ENCODE measurements at regions not wholly inside any gene's neighbourhood (a gene's known extent, or its start where the extent isn't known, plus 50 kb on each side); places are given as distances from the start of the nearest gene placed in this dataset.
"Not testable (repeated sequence)": the region's sequence is repeated elsewhere in the genome, so short reads cannot be mapped to it uniquely, and the experiment has no call there.

DNA sequence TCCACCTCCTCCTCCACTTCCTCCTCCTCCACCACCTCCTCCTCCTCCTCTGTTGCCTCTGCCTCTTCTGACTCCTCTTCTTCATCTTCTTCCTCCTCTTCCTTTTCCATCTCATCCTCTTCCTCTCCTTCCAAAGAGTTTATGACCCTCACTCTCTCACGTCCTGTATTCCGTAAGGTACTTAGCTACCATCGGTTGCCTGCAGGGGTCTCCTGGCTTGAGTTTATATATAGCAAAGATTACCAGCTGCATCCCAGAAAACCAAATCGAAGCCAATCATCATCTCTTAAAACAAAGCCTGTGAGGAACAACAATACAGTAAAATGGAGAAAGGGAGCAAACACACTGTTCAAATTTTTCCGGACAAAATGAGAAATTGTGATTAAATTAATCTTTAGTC lies 317.4 kb downstream of the C3orf38 start:
- Histone ChIP-seq H3K9me3 (ENCODE audit: control insufficient read depth, low read depth, low read length) (no peaks in the 10 kb centered on the region), H3K4me3 (ENCODE audit: low read length) (no peak overlapping the region), H3K4me1 (ENCODE audit: control insufficient read depth, low read depth, low read length) (no peaks in the 10 kb centered on the region), H3K27me3 (ENCODE audit: control insufficient read depth, insufficient read depth, low read length) (no peaks in the 10 kb centered on the region), H3K36me3 (ENCODE audit: control insufficient read depth, low read depth, low read length) (no peaks in the 10 kb centered on the region), H3K27ac (ENCODE audit: low read length) (no peak overlapping the region), H3K9ac (ENCODE audit: low read length) (no peak overlapping the region)

DNA sequence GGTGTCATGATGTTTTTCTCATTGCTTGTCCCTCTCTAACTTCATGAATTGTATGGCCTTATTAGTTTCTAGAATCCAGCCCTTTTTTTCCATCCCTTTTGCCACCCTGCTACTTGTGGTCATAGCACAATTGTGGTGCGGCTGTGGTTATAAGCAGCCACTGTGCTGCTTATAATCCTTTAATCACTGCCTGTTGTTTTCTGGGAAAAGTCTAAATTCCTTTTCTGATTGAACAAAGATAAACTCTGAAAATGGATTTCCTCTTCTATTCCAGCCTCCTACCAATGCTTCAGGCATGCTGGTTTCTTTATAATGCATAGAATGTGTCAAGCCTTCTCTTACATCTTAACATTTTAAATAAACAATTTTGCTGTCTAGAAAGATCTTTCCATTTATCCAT lies 319.5 kb downstream of the C3orf38 start:
- H3K9me3 ChIP-seq (ENCODE audit: control insufficient read depth, low read depth, low read length): no peaks in the 10 kb centered on the region
- H3K4me1 ChIP-seq (ENCODE audit: control insufficient read depth, low read depth, low read length): no peaks in the 10 kb centered on the region
- no peak overlapping the region for H3K4me3 ChIP-seq (ENCODE audit: low read length)
- H3K27ac ChIP-seq (ENCODE audit: low read length): no peak overlapping the region
- H3K9ac ChIP-seq (ENCODE audit: low read length): no peak overlapping the region
- no peaks in the 10 kb centered on the region for H3K27me3 ChIP-seq (ENCODE audit: control insufficient read depth, insufficient read depth, low read length)
- no peaks in the 10 kb centered on the region for H3K36me3 ChIP-seq (ENCODE audit: control insufficient read depth, low read depth, low read length)

DNA sequence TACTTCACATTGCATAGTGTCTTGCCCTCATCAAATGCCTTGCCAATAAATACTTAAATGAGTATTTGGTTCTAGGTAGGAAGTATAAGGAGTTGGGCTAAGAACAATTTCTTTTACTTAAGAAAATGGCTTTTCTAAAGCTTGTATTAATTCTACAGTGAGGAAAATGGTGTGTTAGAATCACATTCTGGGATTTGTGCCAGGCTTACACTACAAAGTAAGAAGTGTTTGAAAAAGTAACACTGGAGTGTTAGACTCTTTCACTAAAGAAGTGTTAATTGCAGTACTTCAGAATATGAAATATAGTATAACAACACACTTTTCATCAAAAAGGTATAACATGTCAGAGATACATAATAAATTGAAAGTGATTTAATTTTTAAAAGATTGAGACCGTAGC lies 328.7 kb downstream of the C3orf38 start:
- Histone ChIP-seq H3K36me3 (ENCODE audit: control insufficient read depth, low read depth, low read length) (no peaks in the 10 kb centered on the region), H3K27ac (ENCODE audit: low read length) (no peak overlapping the region), H3K9me3 (ENCODE audit: control insufficient read depth, low read depth, low read length) (no peaks in the 10 kb centered on the region), H3K27me3 (ENCODE audit: control insufficient read depth, insufficient read depth, low read length) (no peaks in the 10 kb centered on the region), H3K4me1 (ENCODE audit: control insufficient read depth, low read depth, low read length) (no peaks in the 10 kb centered on the region), H3K4me3 (ENCODE audit: low read length) (no peak overlapping the region), H3K9ac (ENCODE audit: low read length) (no peak overlapping the region)

DNA sequence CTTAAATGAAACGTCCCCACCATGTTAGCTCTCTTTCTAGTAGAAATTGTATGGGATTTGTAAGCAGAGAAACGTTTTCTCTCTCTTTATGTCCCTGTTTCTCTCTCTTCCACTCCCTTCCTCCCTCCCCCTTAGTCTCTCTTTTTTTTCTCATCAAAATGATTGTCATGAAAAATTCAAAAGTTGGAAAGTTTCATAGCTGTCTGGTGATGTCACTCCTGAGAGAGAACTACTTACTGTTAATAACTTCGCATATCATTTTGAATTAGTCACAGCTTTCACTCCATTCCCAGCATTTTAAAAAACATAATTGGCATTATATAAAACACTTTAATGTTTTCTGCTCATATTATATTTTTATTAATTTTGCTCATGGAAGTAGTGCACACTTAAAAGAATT lies 331.1 kb downstream of the C3orf38 start:
- Histone ChIP-seq H3K27ac (ENCODE audit: low read length) (no peak overlapping the region), H3K27me3 (ENCODE audit: control insufficient read depth, insufficient read depth, low read length) (no peaks in the 10 kb centered on the region), H3K4me3 (ENCODE audit: low read length) (no peak overlapping the region), H3K9ac (ENCODE audit: low read length) (no peak overlapping the region), H3K36me3 (ENCODE audit: control insufficient read depth, low read depth, low read length) (no peaks in the 10 kb centered on the region), H3K9me3 (ENCODE audit: control insufficient read depth, low read depth, low read length) (no peaks in the 10 kb centered on the region), H3K4me1 (ENCODE audit: control insufficient read depth, low read depth, low read length) (no peaks in the 10 kb centered on the region)

DNA sequence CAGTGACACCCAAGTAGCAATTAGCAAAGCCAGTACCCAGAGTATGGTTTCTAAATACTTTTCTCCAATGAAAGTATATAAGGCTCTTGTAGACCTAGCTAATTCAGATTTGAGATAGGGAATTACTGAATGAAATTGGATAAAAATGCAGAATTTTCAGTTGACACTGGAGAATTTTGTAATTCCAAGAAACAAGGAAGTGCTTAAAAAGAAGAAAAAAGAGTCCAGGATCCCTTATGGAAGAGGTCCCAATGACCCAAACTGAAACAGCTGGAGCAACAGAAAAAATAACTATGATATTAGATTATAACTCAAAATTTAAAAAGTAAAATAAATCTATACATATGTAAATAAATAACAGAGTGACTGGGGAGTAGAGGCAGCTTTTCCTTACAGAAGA lies 335.2 kb downstream of the C3orf38 start:
- no peak overlapping the region for H3K27ac ChIP-seq (ENCODE audit: low read length)
- H3K27me3 ChIP-seq (ENCODE audit: control insufficient read depth, insufficient read depth, low read length): no peaks in the 10 kb centered on the region
- H3K9ac ChIP-seq (ENCODE audit: low read length): no peak overlapping the region
- H3K9me3 ChIP-seq (ENCODE audit: control insufficient read depth, low read depth, low read length): no peaks in the 10 kb centered on the region
- no peak overlapping the region for H3K4me3 ChIP-seq (ENCODE audit: low read length)
- H3K4me1 ChIP-seq (ENCODE audit: control insufficient read depth, low read depth, low read length): no peaks in the 10 kb centered on the region
- no peaks in the 10 kb centered on the region for H3K36me3 ChIP-seq (ENCODE audit: control insufficient read depth, low read depth, low read length)

DNA sequence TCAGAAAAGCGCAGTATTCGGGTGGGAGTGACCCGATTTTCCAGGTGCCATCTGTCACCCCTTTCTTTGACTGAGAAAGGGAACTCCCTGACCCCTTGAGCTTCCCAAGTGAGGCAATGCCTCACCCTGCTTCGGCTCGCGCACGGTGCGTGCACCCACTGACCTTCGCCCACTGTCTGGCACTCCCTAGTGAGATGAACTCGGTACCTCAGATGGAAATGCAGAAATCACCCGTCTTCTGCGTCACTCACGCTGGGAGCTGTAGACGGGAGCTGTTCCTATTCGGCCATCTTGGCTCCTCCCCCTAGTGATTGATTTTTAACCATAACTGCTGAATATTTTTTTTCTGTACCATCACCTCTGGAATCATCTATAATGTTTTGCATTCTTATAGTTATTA lies 359.1 kb downstream of the C3orf38 start:
- H3K4me1 ChIP-seq (ENCODE audit: control insufficient read depth, low read depth, low read length); H3K27ac ChIP-seq (ENCODE audit: low read length); H3K36me3 ChIP-seq (ENCODE audit: control insufficient read depth, low read depth, low read length); H3K4me3 ChIP-seq (ENCODE audit: low read length); H3K9ac ChIP-seq (ENCODE audit: low read length); H3K27me3 ChIP-seq (ENCODE audit: control insufficient read depth, insufficient read depth, low read length); H3K9me3 ChIP-seq (ENCODE audit: control insufficient read depth, low read depth, low read length): not testable (repeated sequence)

DNA sequence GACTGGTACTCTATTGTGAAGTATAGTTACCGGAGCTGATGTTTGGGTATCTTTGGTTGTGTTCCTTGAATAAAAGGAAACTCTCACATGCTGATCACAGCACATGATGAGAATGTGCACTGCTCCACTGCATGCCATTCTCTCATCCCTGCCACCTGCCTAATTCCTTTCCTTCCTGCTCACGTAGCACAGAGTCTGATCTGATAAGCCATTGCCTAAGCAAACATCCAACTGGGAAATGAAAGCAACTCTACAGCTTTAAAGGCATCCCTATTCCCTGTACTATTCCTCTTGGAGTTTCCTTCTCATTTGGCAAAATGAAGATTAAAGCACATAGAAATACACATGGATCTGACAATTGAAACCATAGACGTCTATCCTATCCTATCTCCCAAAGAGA lies 359.8 kb downstream of the C3orf38 start:
- Histone ChIP-seq H3K36me3 (ENCODE audit: control insufficient read depth, low read depth, low read length) (no peaks in the 10 kb centered on the region), H3K27me3 (ENCODE audit: control insufficient read depth, insufficient read depth, low read length) (no peaks in the 10 kb centered on the region), H3K4me3 (ENCODE audit: low read length) (no peak overlapping the region), H3K9ac (ENCODE audit: low read length) (no peak overlapping the region), H3K4me1 (ENCODE audit: control insufficient read depth, low read depth, low read length) (no peaks in the 10 kb centered on the region), H3K27ac (ENCODE audit: low read length) (no peak overlapping the region), H3K9me3 (ENCODE audit: control insufficient read depth, low read depth, low read length) (no peaks in the 10 kb centered on the region)

DNA sequence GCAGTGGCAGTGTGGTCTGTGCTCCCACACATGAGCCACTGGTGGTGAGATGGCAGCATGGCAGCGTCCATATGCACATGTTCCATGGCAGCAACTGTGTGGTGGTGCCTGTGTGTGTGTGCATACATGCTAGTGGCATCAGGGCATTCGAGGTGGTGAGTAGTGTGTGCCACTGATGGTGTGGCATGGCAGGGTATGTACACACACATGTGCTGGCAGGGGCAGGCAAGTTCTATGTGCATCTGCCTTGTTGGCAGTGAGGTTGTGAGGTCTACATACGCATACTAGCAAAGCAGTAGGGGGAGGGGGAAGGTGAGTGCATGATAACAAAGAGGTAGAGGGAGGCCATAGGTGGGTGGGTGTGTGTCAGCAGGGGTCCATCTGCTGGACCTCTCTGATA lies 378.7 kb downstream of the C3orf38 start:
- Histone ChIP-seq H3K9ac (ENCODE audit: low read length) (no peak overlapping the region), H3K9me3 (ENCODE audit: control insufficient read depth, low read depth, low read length) (no peaks in the 10 kb centered on the region), H3K36me3 (ENCODE audit: control insufficient read depth, low read depth, low read length) (no peaks in the 10 kb centered on the region), H3K4me1 (ENCODE audit: control insufficient read depth, low read depth, low read length) (no peaks in the 10 kb centered on the region), H3K4me3 (ENCODE audit: low read length) (no peak overlapping the region), H3K27ac (ENCODE audit: low read length) (no peak overlapping the region), H3K27me3 (ENCODE audit: control insufficient read depth, insufficient read depth, low read length) (no peaks in the 10 kb centered on the region)

DNA sequence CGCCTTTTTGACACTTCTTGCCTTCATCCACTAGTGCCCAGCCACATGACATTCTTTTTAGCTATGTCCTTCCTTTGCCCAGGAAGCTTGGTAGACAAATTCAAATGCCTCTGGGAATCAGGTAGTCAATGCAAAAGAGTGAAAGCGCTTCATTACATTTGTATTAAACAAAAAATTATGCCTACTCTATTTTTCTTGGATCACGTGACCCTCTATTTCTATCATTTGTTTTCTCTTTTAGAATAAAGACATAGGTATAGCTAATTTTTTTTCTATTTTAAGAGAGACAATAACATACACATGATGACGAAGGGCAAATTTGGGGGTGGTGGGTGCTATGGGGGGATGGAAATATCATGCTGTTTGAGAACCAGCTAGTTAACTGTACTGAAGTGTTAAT lies 384.8 kb downstream of the C3orf38 start:
- Histone ChIP-seq H3K36me3 (ENCODE audit: control insufficient read depth, low read depth, low read length) (no peaks in the 10 kb centered on the region), H3K27ac (ENCODE audit: low read length) (no peak overlapping the region), H3K9ac (ENCODE audit: low read length) (no peak overlapping the region), H3K9me3 (ENCODE audit: control insufficient read depth, low read depth, low read length) (no peaks in the 10 kb centered on the region), H3K4me1 (ENCODE audit: control insufficient read depth, low read depth, low read length) (no peaks in the 10 kb centered on the region), H3K27me3 (ENCODE audit: control insufficient read depth, insufficient read depth, low read length) (no peaks in the 10 kb centered on the region), H3K4me3 (ENCODE audit: low read length) (no peak overlapping the region)

DNA sequence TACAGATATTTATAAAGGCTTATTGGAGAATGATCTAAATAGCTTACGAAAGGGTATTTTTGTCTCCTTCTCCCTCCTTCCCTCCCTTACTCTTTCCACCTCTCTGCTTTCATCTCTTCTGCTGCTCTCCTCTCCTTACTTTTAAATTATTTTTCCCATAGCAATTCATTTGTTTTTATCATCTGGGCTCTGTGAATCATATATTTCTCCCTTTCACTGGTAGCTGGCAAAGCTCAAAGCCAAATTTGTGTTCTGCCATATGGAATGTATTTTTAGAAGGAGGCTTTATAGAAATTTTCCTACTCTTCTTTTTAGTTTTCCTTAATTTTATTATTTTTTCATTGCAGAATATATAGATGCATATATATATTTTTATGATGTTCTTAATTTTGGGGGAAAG lies 385.8 kb downstream of the C3orf38 start:
- no peak overlapping the region for H3K9ac ChIP-seq (ENCODE audit: low read length)
- H3K27me3 ChIP-seq (ENCODE audit: control insufficient read depth, insufficient read depth, low read length): no peaks in the 10 kb centered on the region
- H3K27ac ChIP-seq (ENCODE audit: low read length): no peak overlapping the region
- no peaks in the 10 kb centered on the region for H3K4me1 ChIP-seq (ENCODE audit: control insufficient read depth, low read depth, low read length)
- no peaks in the 10 kb centered on the region for H3K36me3 ChIP-seq (ENCODE audit: control insufficient read depth, low read depth, low read length)
- no peak overlapping the region for H3K4me3 ChIP-seq (ENCODE audit: low read length)
- no peaks in the 10 kb centered on the region for H3K9me3 ChIP-seq (ENCODE audit: control insufficient read depth, low read depth, low read length)

DNA sequence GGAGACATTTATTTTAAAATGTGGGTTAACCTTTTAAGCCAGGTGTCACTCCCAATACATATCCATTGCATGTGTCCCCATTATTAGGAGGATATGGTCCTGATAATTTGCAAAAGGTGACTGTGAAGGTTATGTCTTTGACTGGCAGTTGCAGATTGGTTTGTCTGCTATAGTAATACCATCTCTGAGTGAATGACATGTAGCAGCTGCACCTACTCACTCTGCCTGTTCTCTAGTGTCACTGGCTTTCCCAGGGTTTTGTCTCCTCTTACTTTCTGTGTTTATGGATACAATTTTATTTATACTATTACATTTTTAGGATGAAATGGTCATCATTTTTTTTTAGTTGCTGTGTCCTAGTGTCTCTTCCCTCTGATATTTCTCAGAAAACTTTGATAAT lies 393.2 kb downstream of the C3orf38 start:
- no peaks in the 10 kb centered on the region for H3K27me3 ChIP-seq (ENCODE audit: control insufficient read depth, insufficient read depth, low read length)
- no peak overlapping the region for H3K4me3 ChIP-seq (ENCODE audit: low read length)
- no peak overlapping the region for H3K27ac ChIP-seq (ENCODE audit: low read length)
- H3K36me3 ChIP-seq (ENCODE audit: control insufficient read depth, low read depth, low read length): no peaks in the 10 kb centered on the region
- no peaks in the 10 kb centered on the region for H3K4me1 ChIP-seq (ENCODE audit: control insufficient read depth, low read depth, low read length)
- no peaks in the 10 kb centered on the region for H3K9me3 ChIP-seq (ENCODE audit: control insufficient read depth, low read depth, low read length)
- no peak overlapping the region for H3K9ac ChIP-seq (ENCODE audit: low read length)

DNA sequence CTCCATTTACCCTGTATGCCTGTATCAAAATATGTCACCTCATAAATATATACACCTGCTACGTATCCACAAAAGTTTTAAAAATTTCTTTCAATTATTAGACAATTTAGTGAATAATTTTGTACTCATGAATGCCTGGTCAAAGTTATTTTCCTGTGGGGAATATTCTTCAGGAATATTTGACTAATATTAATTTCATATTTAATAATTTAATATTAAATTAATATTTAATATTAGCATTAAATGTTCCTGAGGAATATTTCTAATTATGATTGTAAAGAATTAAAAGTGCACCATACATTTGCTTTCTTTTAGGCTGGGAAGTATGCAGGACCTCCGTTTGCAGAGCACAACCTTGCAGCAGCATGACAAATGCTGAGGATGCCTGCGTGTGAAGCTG lies 422.7 kb downstream of the C3orf38 start:
- no peak overlapping the region for H3K4me3 ChIP-seq (ENCODE audit: low read length)
- H3K4me1 ChIP-seq (ENCODE audit: control insufficient read depth, low read depth, low read length): no peaks in the 10 kb centered on the region
- H3K9ac ChIP-seq (ENCODE audit: low read length): no peak overlapping the region
- H3K27ac ChIP-seq (ENCODE audit: low read length): no peak overlapping the region
- H3K36me3 ChIP-seq (ENCODE audit: control insufficient read depth, low read depth, low read length): no peaks in the 10 kb centered on the region
- no peaks in the 10 kb centered on the region for H3K27me3 ChIP-seq (ENCODE audit: control insufficient read depth, insufficient read depth, low read length)
- no peaks in the 10 kb centered on the region for H3K9me3 ChIP-seq (ENCODE audit: control insufficient read depth, low read depth, low read length)

DNA sequence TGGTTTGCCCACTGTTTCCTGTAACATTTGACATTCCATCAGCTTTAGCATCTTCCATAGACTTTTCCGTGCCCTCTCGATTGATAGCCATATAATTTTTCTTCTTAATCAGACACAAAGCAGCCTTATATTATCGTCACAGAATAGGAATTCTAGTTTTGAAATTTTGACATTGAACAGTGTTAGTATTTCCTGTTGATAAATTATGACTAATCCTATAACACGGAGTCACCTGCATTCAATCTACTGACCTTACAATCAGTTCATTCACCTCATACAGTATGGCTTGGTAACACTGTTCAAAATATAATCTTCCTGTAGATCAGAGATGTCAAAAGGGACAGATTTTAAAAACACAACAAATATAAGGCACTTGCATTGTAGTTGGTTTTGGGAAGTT lies 423.7 kb downstream of the C3orf38 start:
- Histone ChIP-seq H3K4me1 (ENCODE audit: control insufficient read depth, low read depth, low read length) (no peaks in the 10 kb centered on the region), H3K36me3 (ENCODE audit: control insufficient read depth, low read depth, low read length) (no peaks in the 10 kb centered on the region), H3K9me3 (ENCODE audit: control insufficient read depth, low read depth, low read length) (no peaks in the 10 kb centered on the region), H3K4me3 (ENCODE audit: low read length) (no peak overlapping the region), H3K27me3 (ENCODE audit: control insufficient read depth, insufficient read depth, low read length) (no peaks in the 10 kb centered on the region), H3K9ac (ENCODE audit: low read length) (no peak overlapping the region), H3K27ac (ENCODE audit: low read length) (no peak overlapping the region)

Measured in iPS-18a (cell line).